Fibroblast of lung (primary cell): ENCODE measurements at regions not wholly inside any gene's neighbourhood (a gene's known extent, or its start where the extent isn't known, plus 50 kb on each side); places are given as distances from the start of the nearest gene placed in this dataset.

Experiments
- DNase-seq, 2 donors: peaks; one replicate each; pipeline versions ENCODE4 v3.0.0 to v3.0.0-alpha.2; 2010; ENCODE audit warnings: low read depth in 2 of 2
- H2AFZ ChIP-seq: 2 replicates; pipeline ENCODE4 v1.5.1; 2012; ENCODE audit warnings: low read length, control low read depth, inconsistent platforms
- H3K27ac ChIP-seq: 2 replicates; pipeline ENCODE4 v1.5.1; 2011; ENCODE audit warnings: low read length, control low read depth; ENCODE audit not compliant: insufficient read depth
- H3K27me3 ChIP-seq: 2 replicates; pipeline ENCODE4 v1.5.1; 2011; ENCODE audit warnings: mild to moderate bottlenecking, low read length; ENCODE audit not compliant: control insufficient read depth, insufficient read depth
- H3K36me3 ChIP-seq: 2 replicates; pipeline ENCODE4 v1.5.1; 2011; ENCODE audit warnings: low read length; ENCODE audit not compliant: control insufficient read depth, insufficient read depth
- H3K4me1 ChIP-seq: 2 replicates; pipeline ENCODE4 v1.5.1; 2011; ENCODE audit warnings: low read length; ENCODE audit not compliant: control insufficient read depth, insufficient read depth; ENCODE audit errors: extremely low read depth
- H3K4me2 ChIP-seq: 2 replicates; pipeline ENCODE4 v1.5.1; 2011; ENCODE audit warnings: low read length, control low read depth; ENCODE audit not compliant: insufficient read depth; ENCODE audit errors: extremely low read depth
- H3K4me3 ChIP-seq, 4 experiments: fragments of 200-600 bp in 1 of 4; sonication (generic) in 1 of 4; replicated peaks in 1 of 4; 2 replicates each; pipeline ENCODE4 v1.5.1; 2011 to 2016; ENCODE audit warnings: low read length in 4 of 4, low read depth in 3 of 4, mild to moderate bottlenecking in 3 of 4, control low read depth in 2 of 4, inconsistent platforms in 1 of 4, mixed read lengths in 1 of 4; ENCODE audit not compliant: insufficient read depth in 1 of 4; ENCODE audit errors: control extremely low read depth in 1 of 4
- H3K79me2 ChIP-seq: 2 replicates; pipeline ENCODE4 v1.5.1; 2012; ENCODE audit warnings: mild to moderate bottlenecking, low read length, inconsistent platforms; ENCODE audit not compliant: control insufficient read depth, insufficient read depth
- H3K9ac ChIP-seq: 2 replicates; pipeline ENCODE4 v1.5.1; 2011; ENCODE audit warnings: mild to moderate bottlenecking, low read length, control low read depth; ENCODE audit not compliant: insufficient read depth
- H3K9me3 ChIP-seq: 2 replicates; pipeline ENCODE4 v1.5.1; 2012; ENCODE audit warnings: low read depth, low read length; ENCODE audit not compliant: control insufficient read depth, insufficient read depth
- H4K20me1 ChIP-seq: 2 replicates; pipeline ENCODE4 v1.5.1; 2011; ENCODE audit warnings: low read length; ENCODE audit not compliant: control insufficient read depth, insufficient read depth; ENCODE audit errors: extremely low read depth
- CTCF ChIP-seq, 2 donors: IDR thresholded peaks in 1 of 2; conservative IDR thresholded peaks in 1 of 2; 1 replicate in 1 of 2; 2 replicates in 1 of 2; pipeline ENCODE4 v1.5.1; 2011 to 2012; ENCODE audit warnings: low read length in 2 of 2, control low read depth in 1 of 2, inconsistent platforms in 1 of 2, low read depth in 1 of 2, mild to moderate bottlenecking in 1 of 2
- EZH2 ChIP-seq: IDR thresholded peaks from 2 replicates; pipeline ENCODE4 v1.5.1; 2012; ENCODE audit warnings: low read length, control low read depth, mild to moderate bottlenecking; ENCODE audit errors: missing control alignments

GRCh38 chr3:160159806-160160205, 65.4 kb upstream of the C3orf80 start:
- no peak overlapping the region for H3K4me2 ChIP-seq
- H4K20me1 ChIP-seq: no peaks in the 10 kb centered on the region
- H3K27ac ChIP-seq: no peak overlapping the region
- no peaks in the 10 kb centered on the region for H3K9me3 ChIP-seq
- no peaks in the 10 kb centered on the region for H3K79me2 ChIP-seq
- no peaks in the 10 kb centered on the region for H3K4me1 ChIP-seq
- H3K4me3 ChIP-seq: no peak overlapping the region
- H3K36me3 ChIP-seq: no peaks in the 10 kb centered on the region
- H3K27me3 ChIP-seq: no peaks in the 10 kb centered on the region
- H3K9ac ChIP-seq: no peak overlapping the region
- H2AFZ ChIP-seq: no peak overlapping the region
- TF ChIP-seq EZH2: no peak
- no peak for TF ChIP-seq CTCF (conservative IDR thresholded peaks at IDR 0.05 in 1 of 2, IDR thresholded peaks at IDR 0.05 in 1 of 2; ENCODE audit: low read depth in 1 of 2, low read length in 2 of 2)
- no peak for DNase-seq

- H3K4me2 ChIP-seq: no peak overlapping the region
- DNase-seq: no peak
- no peaks in the 10 kb centered on the region for H3K9me3 ChIP-seq
- H3K9ac ChIP-seq: no peak overlapping the region
- no peaks in the 10 kb centered on the region for H3K4me1 ChIP-seq
- H4K20me1 ChIP-seq: no peaks in the 10 kb centered on the region
- TF ChIP-seq EZH2 (no peak), CTCF (conservative IDR thresholded peaks at IDR 0.05 in 1 of 2, IDR thresholded peaks at IDR 0.05 in 1 of 2; ENCODE audit: low read depth in 1 of 2, low read length in 2 of 2) (no peak)
- H3K27ac ChIP-seq: no peak overlapping the region
- no peaks in the 10 kb centered on the region for H3K27me3 ChIP-seq
- H3K79me2 ChIP-seq: no peaks in the 10 kb centered on the region
- no peak overlapping the region for H3K4me3 ChIP-seq
- no peaks in the 10 kb centered on the region for H3K36me3 ChIP-seq
- peak overlapping the region; percentile 20 for H2AFZ ChIP-seq
These were observed 63.3 kb upstream of the C3orf80 start for GRCh38 chr3:160161921-160162320.

DNA sequence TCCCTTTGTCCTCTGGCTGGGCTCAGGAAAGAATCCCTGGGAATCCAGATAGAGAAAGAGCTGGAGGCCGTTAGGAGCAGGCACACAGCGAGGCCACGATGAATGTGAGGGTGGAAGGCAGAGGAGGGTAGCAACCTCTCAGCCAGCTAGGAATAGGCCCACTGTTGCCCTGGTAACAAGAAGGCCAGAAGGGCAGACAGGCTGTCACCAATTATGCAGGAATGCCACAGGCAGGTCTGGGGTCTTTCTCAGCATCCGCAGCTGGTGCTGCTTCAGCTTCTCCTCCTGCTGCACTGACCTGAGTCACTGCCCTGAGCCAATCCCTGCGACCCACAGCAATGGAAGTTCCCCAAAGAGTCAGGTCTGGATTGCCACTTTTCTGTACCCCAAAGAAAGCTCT, 62.8 kb upstream of the C3orf80 start:
- H3K27me3 ChIP-seq: no peaks in the 10 kb centered on the region
- H3K79me2 ChIP-seq: no peaks in the 10 kb centered on the region
- no peak overlapping the region for H2AFZ ChIP-seq
- no peaks in the 10 kb centered on the region for H4K20me1 ChIP-seq
- H3K9me3 ChIP-seq: no peaks in the 10 kb centered on the region
- no peak overlapping the region for H3K27ac ChIP-seq
- no peaks in the 10 kb centered on the region for H3K36me3 ChIP-seq
- TF ChIP-seq CTCF (conservative IDR thresholded peaks at IDR 0.05 in 1 of 2, IDR thresholded peaks at IDR 0.05 in 1 of 2; ENCODE audit: low read depth in 1 of 2, low read length in 2 of 2) (no peak), EZH2 (no peak)
- peak in 1 of 2 donors; percentile 48 for DNase-seq
- H3K4me1 ChIP-seq: no peaks in the 10 kb centered on the region
- no peak overlapping the region for H3K9ac ChIP-seq
- H3K4me3 ChIP-seq: no peak overlapping the region
- H3K4me2 ChIP-seq: no peak overlapping the region
